Muscle of back (tissue), 3 donors: ENCODE measurements at regions not wholly inside any gene's neighbourhood (a gene's known extent, or its start where the extent isn't known, plus 50 kb on each side); places are given as distances from the start of the nearest gene placed in this dataset.

ENCODE experiments used
- DNase-seq, 3 donors: peaks; one replicate each; pipeline versions ENCODE4 v3.0.0 to v3.0.0-alpha.2; 2013

DNA sequence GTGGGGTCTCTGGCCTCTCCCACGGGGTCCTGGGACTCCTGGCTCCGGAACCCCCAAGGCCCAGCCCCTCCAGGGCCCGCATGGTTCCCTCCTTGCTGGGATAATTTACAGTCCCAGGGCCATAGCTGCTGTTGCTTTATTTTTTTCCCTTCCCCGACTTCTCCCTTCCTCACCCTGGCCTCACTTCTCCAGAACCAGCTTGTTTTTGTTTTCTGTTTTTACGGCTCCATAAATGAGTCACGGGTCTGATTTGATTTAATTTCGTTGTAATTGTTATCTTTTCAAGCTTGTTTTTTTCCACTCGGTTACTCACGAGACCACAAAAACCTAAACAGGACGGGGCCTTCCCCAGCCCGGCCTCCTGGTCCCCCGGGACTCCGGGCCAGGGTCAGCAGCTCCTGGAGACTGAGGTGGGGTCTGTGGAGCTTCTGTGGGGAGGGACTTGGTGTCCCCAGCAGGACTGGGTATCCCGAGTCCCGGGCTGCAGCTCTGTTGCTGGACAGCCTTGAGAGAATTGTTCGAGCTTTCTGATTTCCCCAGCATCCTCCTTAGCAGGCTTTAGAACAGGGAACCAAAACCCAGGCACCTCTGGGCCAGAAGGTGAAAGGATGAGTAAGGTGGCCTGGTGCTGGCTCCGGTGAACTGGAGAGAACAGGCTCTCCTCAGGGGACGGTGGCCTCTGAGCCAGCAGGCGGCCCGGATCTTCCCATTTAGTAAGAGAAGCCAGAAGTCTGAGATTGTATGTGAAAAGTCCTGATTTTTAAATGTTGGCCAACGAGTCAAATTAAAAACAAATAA lies 94.9 kb downstream of the CEBPB start:
- peak in 1 of 3 donors; percentile 81 for DNase-seq

DNA sequence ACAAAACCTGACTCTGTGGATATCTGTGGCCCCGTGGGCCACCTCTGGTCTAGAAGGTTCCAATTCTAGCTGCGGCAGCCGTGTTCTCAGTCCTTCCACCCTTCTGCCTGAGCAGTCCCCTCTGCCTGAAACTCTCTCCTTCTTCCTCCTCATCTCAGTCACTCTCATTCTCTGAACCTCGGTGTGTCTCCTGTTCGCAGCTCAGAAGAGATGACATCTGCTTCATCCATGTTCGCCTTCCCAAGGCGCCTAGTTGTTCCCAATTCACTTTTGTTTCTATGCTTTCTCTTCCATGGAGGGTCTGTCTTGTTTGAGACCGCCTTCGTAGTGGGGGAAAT lies 95.5 kb downstream of the CEBPB start:
- no peak for DNase-seq

DNA sequence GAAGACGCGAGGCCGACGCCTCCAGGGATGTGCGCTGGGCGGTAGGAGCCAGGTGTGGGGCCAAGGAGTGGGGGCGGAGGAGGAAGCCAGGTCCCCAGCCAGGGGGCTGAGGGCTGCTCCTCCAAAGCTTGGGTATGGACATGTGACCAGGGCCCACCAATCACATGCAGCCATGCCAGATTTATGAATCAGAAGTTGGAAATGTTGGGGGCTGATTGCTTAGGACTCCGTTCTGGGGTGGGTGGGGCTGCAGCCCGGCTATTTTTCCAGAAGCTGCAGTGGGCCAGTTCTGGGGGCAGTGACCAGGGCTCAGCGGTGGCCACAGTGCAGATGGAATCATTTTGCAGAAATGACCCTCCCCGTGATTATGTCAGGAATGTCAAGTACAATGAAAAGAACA lies 96.0 kb downstream of the CEBPB start:
- peak; percentile 83 to 93 (median 86) for DNase-seq

DNA sequence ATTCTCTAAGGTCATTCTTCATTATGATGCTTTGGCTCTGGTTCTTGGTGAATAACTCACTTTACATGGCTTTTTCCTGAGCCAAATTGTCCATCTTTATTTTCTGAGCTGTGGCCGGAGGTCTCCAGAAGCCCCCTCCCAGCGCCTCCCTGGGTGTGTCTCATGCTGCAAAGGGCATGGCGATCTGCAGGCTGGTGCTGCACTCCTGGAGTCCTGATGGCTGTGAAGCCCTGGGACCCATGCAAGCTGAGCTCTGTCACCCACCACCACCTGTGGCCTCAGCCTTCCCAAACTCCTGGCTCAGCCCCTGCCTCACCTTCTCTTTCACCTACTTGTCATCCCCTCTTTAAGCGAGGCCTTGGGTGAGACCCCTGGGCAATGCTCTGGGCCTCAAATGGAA lies 96.9 kb downstream of the CEBPB start:
- no peak for DNase-seq

DNA sequence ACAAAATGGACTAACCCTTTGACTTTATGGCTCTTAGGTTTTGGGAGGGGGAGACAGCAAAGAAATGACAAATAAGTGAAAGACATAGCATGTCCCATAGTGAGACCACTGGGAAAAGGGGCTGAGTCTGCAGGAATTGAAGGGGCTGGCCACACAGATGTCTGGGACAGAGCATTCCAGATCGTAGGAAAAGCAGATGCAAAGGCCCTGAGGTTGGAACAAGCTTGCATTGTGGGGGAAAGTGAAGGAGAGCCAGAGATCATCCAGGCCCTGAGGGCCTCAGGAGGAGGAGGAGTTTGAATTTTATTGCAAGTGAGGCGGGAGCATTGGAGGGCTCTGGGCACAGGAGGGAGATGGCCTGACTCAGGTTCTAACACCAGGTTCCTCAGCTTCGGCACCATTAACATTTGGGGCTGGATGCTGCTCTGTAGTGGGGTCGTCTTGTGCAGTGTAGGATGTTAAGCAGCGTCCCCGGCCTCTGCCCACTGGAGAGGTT lies 97.5 kb downstream of the CEBPB start:
- no peak for DNase-seq

DNA sequence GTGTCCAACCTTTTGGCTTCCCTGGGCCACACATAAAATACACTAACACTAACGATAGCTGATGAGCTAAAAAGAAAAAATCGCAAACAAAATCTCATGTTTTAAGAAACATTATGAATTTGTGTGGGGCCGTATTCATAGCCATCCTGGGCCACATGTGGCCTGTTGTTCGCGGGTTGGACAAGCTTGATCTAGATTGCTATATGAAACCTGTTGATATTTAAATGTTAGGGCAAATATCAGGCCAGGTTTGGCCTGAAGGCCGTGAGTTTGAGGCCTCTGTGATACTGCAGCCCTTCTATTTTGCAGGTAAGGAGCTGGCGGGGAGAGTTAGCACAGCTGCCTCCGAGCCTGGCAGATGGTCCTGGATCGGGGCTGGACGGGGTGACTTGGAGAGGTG lies 99.0 kb downstream of the CEBPB start:
- no peak for DNase-seq

DNA sequence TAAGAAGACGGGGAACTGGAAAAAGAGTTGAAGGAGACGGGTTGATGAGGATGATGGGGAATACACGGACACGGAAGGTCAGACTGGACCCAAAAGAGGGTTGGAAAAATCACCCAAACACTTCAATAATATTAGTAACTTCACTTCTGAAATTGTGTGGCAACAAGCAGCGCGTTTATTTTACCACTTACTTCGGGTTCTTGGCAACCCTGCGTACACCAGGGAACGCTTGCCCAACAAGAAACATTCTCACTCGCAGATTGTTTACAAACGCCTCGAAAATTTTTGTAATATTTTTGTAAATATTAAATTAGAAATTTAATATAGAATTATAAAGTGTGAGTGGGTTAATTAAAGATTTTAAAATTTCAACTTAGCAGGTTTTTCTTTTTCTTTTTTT lies 99.5 kb downstream of the CEBPB start:
- no peak for DNase-seq

DNA sequence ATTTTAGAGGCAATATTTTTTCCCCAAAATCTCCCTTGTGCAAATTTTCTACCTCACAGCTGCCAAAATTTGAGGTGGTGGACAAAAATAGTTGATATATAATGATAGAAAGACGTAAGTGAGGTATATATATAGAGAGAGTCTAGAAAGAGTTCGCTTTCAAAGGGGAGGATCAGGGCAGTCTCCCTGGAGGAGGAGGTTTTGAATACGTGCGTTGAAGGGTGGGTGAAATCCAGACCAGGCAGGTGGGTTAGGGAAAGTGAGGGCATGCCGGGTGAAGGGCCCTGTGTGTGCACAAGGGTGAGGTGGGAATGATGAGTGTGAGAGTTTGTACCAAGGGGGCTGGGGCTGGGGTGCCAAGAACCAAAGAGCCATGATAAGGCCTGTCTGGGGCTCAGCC lies 100.2 kb downstream of the CEBPB start:
- DNase-seq = no peak

DNA sequence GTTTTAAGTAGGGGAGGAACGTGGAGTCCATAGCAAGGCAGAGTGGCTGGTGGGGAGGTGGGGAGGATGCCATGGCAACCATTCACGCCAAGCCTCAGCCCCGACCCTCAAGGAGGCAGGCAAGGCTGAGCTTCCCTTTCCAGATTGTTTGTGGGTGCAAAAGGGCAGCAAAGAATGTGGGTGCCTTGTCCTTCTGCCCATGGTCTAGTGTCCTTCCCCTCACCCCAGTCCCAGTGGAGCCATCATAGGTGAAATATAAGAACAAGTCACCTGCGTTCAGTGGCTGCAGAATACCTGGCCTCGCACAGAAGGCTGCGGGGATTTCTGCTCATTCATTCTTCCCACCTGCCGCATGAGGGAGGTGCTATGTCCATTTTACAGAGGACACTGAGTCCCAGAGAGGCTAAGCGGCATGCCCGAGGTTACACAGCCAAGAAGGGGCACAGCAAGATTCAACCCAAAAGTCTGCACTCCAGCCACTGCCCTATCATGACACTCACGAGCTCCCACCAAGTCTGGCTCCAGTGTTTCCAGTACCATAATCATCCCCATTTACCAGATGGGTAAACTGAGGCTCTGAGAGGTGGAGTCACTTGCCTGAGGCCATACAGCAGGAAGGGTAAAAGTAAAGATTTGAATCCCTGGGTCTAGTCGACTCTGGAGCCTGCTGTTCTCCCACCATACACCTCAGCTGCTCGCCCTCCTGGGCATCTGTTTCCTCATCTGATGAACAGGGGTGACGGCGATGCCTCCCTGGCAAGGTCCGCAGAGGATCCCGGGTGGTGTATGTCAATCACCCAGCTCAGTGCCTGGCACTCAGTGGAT lies 100.8 kb downstream of the CEBPB start:
- DNase-seq = no peak

DNA sequence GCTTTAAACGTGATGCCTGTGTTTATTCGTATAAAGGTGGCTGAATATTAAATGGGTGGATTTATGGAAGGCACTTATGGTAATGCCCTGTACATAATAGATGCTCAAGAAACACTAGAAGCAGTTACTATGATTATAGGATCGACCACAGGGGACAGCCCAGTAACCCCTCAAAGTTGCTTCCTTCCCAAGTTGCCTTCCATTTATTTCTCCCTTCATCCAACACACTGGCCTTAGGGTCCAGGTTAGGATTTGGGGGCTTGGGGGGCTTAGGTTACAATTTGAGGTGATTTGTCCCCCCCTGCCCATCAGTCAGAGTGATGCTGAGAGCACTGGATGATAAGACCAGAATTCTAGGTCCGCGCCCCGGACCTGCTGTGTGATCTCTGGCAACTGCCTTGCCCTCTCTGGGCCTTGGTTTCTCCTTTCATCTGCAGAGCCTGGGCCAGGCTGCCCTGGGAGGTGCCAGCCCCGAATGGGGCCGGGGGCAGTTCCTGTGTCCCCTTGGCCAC lies 101.5 kb downstream of the CEBPB start:
- DNase-seq = no peak

DNA sequence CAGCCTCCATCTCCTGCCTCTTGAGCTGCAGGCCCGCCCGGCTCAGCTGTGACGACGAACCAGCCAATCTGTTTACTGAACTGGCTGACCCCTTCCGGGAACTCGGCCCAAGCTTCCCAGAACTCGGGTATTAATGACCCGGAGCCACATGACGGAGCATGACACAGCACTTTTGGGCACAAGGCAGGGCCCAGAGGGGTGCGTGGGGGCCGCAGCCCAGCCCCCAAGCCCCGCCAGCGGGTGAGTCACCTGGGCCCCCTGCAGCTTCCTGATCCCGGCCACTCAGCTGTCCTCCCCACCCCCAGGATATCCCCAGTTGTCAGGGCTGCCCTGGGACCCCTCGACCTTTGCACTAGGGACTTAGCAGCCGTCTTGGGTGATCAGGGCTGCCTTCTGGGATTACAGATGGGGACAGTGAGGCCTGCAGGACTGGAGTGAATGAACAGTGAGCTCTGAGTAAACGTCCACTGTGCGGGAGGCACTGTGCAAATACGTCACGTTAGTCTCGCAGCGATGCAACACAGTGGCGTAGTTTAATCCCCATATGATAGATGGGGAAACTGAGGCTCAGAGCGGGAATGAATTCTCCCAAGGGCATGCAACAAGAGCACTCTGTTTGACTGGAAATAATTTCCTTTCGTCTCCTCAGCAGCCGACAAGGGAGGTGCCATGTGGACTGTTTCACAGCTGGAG lies 102.1 kb downstream of the CEBPB start:
- DNase-seq = peak; percentile 77 to 84 (median 82)

DNA sequence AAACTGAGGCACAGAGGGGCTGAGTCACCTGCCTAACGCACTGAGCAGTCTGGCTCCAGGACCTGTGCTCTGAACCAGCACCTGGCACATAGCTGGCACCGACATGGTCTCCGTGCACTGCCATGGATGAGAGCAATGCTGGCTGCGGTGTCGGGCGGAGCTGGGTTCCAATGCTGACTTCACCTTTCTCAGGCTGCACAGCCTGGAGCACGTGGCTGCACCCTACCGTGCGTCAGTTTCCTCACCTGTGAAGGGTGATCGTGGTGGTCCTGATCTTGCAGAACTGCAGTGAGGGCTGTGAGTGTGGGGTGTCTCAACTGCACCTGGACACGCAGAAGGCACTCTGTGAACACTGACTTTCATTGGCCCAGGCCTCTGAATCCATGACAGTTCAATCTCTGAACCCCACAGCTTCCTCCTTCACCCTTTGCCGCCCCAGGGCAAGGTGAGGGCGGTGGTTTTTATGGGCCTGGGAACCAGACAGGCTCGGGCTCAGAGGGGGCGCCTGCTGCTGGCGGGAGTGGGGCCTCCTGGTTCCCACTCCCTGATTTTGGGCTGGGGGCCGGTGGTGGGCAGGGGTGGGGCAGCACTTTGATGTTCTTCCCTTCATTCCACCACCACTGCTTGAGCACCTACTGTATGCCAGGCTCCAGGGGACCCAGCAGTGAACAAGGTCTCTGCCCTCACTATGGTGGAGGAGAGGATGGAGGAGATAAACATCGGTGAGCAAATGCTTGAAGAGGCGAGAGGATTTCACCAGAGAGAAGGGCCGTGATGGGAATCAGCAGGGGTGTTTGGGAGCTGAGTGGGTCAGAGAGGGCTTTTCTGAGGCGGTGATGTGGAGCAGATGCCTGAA lies 102.9 kb downstream of the CEBPB start:
- DNase-seq = no peak

DNA sequence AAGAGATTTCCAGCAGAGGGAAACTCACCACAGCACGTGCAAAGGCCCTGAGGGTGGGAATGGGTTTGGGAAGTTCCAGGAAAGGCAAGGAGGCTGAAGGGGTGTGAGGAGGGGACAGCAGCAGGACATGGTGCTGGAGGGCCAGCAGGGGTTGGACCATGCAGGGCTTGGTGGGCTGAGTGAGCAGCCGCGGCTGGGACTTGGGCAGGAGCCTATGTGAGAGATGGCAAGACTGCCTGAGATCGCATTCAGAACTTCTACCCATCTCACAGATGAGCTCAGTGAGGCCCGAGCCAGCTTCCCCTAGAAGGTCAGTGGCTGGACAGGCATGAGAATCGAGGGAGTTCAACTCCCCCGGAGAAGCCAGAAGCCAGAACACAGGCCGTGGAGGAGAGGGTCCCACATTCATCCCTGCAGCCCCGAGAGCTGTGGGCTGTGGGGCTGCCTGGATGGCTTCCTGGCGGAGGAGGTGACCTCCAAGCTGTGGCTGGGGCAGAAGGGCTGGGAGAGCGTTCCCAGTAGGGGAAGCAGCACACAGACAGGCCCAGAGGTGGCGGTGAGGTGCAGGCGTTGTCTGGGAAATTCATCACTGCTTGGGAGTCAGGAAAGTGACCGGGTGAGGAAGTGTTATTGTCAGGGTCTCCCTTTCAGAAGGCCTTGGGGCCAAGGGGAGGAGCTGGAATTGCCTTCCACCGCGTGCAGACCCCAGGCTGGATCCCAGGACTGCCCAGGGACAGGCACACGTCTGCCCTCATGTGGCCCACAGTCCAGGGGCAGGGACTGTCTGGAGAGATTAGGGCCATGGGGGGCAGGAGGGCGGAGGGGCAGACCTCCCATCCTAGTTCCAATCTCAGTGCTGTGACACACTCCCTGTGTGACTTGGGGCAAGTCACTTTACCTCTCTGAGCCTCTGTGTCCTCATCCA lies 103.8 kb downstream of the CEBPB start:
- no peak for DNase-seq

DNA sequence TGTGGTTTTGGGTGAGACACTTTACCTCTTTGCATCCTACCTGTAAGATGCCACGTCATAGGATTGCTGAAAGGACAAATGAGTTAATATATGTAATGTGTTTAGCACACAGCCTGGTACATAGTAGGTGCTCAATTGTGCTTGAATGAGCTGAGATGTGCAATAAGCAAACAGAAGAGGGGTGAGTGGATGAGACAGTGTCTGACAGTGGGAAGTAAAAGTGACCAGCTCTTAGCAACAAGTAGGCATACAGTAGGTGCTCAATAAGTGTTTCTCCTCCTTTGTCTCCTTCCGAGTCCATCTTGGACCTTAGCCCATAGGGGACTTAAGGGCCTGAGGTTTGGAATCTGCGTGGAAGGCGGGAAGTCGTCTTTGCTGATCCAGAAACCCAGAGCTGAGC lies 104.7 kb downstream of the CEBPB start:
- DNase-seq = no peak

DNA sequence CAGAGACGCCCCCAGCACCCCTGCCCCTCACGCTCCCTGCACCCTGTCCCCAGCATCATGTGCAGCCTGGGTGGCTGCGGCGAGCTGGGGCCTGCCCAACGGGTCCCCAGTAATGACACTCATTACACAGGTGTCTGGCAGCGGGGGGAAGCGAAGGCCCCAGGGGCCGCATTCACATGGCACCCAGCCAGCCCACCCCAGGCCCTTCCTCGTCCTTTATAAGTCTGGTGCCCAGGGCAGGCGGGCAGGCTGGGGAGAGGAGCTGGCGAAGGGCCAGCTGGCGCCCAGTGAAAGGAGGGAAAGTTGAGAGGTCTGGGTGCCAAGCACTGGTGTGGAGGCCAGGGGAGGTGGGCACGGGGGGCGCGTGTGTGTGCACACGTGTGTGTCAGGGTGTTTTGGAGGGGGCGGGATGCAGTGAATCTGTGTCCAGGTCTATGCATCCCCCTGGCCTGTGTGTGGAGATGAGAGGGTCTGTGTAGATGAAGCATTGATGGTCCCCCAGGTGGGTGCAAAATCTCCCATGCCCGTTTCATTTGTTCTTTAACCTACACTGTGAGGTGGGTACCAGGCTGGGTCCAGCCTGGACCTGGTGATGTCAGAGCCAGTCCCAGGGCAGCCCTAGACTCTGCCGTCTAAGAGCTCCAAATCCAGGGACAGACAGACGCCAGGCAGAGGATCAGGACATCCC lies 105.3 kb downstream of the CEBPB start:
- no peak for DNase-seq

DNA sequence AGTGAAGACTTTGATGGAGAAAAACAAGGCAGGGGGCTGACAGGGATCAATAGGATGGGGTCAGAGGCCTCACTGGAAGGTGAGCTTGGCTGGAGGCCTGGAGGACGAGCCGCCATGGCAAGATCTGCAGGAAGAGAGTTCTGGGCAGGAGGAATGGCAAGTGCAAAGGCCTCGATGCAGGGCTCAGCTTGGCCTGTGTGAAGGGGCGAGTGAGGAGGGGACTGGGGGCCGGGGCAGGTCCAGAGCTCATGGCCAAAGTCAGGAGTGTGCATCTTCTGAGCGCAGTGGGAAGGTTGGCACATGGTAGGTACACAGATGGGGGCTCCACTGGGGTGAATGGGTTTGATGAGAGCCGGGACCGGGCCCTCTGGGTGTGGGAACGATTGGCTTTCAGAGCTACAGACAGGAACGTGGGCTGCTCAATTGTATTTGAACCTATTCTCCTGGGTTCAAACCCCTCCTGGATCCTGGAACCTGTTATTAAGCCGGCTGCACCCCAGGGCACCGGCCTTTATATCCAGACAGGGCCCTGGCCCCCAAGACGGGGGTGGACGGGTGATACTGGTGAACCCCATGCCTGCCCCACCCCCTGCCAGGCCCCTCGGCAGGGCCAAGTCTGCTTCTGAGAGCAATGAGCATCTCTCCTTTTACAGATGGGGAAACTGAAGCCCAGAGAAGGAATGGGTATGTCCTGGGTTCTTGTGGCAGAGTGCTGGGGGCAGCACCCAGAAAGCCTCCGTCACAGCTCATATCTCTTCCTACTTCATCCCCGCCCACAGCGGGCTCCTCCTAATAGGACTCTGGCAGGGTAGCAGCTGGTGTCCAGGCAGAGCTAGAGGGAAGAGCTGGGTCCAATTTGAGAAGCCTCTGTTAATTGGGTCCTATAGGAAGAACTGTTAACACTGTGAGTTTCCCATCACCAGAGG lies 106.1 kb downstream of the CEBPB start:
- DNase-seq = no peak

DNA sequence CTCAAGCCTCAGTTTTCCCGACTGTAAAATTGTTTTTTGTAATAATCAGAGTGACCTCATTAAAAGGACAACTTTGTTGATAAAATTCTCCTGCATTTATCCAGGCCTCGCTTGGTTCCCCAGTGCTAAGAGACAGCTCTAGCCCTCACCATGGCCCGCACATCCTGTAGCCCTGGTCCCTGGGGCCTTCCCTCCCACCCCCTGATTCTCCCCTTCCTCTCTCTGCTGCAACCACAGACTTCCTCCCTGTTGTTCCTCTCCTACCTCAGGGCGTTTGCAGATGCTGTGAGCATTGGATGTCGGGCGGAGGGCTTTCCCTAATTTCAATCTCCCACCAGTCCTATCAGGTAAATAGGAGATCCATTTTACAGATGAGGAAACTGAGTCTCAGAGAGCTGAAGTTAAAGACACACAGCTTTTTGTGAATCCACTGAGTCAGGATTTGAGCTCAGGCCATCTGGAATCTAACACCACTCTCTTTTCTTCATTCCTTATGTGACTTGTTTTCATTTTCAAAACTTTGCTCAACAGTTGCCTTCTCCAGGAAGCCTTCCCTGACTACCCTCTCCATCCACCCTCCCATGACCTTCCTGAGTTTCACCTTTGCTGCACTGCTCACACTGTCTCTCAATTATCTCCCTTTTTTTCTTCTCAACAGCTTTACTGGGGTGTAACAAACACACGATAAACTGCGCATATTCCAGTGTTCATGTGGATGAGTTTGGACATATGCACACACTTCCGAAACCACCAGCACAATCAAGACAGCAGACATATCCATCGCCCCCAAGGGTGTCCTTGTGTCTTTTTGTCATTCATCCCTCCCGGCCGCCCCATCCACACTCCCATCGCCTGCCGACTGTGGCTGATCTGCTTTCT lies 107.1 kb downstream of the CEBPB start:
- no peak for DNase-seq
